KMS-11 (cell line): ENCODE measurements at regions not wholly inside any gene's neighbourhood (a gene's known extent, or its start where the extent isn't known, plus 50 kb on each side); places are given as distances from the start of the nearest gene placed in this dataset.

Experiments
- H2AFZ ChIP-seq: fragments of 200-600 bp; sonication (generic); 2 replicates; pipeline ENCODE4 v1.6.1; 2016; ENCODE audit warnings: antibody characterized with exemption, mixed run types, low read depth
- H3K27ac ChIP-seq: fragments of 200-600 bp; sonication (generic); 2 replicates; pipeline ENCODE4 v1.6.1; 2016; ENCODE audit warnings: mild to moderate bottlenecking, mixed run types
- H3K27me3 ChIP-seq: fragments of 200-600 bp; sonication (generic); 2 replicates; pipeline ENCODE4 v1.6.1; 2017; ENCODE audit warnings: mild to moderate bottlenecking, low read depth, mixed run types, moderate library complexity; ENCODE audit not compliant: insufficient read depth
- H3K36me3 ChIP-seq: fragments of 200-600 bp; sonication (generic); 2 replicates; pipeline ENCODE4 v1.6.1; 2017; ENCODE audit warnings: mild to moderate bottlenecking, mixed run types; ENCODE audit not compliant: insufficient read depth
- H3K4me1 ChIP-seq: fragments of 200-600 bp; sonication (generic); 2 replicates; pipeline ENCODE4 v1.6.1; 2016; ENCODE audit warnings: mild to moderate bottlenecking, low read depth, mixed run types; ENCODE audit not compliant: poor library complexity, severe bottlenecking
- H3K4me2 ChIP-seq: fragments of 200-600 bp; sonication (generic); 2 replicates; pipeline ENCODE4 v1.7.0; 2016; ENCODE audit warnings: mild to moderate bottlenecking, mixed run types
- H3K4me3 ChIP-seq: fragments of 200-600 bp; sonication (generic); IDR thresholded peaks from 2 replicates; pipeline ENCODE4 v1.6.1; 2017; ENCODE audit warnings: low read depth, low read length, mixed read lengths; ENCODE audit not compliant: insufficient read depth
- H3K79me2 ChIP-seq: fragments of 200-600 bp; sonication (generic); 2 replicates; pipeline ENCODE4 v1.6.1; 2016; ENCODE audit warnings: low read depth, mixed run types; ENCODE audit not compliant: insufficient read depth
- H3K9ac ChIP-seq: fragments of 200-600 bp; sonication (generic); 2 replicates; pipeline ENCODE4 v1.6.1; 2016; ENCODE audit warnings: mild to moderate bottlenecking, mixed run types
- H4K20me1 ChIP-seq: fragments of 200-600 bp; sonication (generic); 2 replicates; pipeline ENCODE4 v1.6.1; 2016; ENCODE audit warnings: mild to moderate bottlenecking, mixed run types; ENCODE audit not compliant: insufficient read depth
- TF ChIP-seq, protein P1 (sequence below): fragments of 200-600 bp; sonication (generic); conservative IDR thresholded peaks from 2 replicates; pipeline ENCODE4 v1.6.1; 2017; ENCODE audit warnings: low read depth, mild to moderate bottlenecking, antibody characterized with exemption, low read length, moderate library complexity, mixed read lengths

DNA sequence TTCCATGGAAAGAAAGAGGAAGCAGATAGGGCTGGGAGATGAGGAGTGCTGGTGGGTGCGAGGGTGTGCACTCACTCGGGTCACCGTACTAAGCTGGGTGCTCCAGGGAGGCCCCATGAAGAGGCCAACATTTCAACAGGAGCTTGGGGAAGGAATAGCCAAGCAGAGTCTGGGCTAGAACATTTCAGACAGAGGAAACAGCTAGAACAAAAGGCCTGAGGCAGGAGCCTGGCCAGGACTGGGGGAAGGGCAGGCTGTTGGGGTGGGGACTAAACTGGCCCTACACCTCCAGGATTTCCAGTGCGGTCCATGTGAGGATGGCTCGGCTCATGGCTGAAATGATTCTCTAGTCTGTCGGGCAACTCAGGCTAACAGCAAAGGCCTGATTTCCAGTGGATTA is 90.8 kb downstream of the ZFP36L2 start:
- H3K4me3 ChIP-seq, result no peak overlapping the region
- H3K4me2 ChIP-seq, result peak overlapping the region; percentile 99
- no peaks in the 10 kb centered on the region for H3K27me3 ChIP-seq
- peak overlapping the region; percentile 94 for H3K27ac ChIP-seq
- H3K36me3 ChIP-seq, result no peaks in the 10 kb centered on the region
- peak overlapping the region; percentile 52 for H2AFZ ChIP-seq
- H4K20me1 ChIP-seq, result no peaks in the 10 kb centered on the region
- TF ChIP-seq, protein P1, sequence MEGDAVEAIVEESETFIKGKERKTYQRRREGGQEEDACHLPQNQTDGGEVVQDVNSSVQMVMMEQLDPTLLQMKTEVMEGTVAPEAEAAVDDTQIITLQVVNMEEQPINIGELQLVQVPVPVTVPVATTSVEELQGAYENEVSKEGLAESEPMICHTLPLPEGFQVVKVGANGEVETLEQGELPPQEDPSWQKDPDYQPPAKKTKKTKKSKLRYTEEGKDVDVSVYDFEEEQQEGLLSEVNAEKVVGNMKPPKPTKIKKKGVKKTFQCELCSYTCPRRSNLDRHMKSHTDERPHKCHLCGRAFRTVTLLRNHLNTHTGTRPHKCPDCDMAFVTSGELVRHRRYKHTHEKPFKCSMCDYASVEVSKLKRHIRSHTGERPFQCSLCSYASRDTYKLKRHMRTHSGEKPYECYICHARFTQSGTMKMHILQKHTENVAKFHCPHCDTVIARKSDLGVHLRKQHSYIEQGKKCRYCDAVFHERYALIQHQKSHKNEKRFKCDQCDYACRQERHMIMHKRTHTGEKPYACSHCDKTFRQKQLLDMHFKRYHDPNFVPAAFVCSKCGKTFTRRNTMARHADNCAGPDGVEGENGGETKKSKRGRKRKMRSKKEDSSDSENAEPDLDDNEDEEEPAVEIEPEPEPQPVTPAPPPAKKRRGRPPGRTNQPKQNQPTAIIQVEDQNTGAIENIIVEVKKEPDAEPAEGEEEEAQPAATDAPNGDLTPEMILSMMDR, result no peak
- no peaks in the 10 kb centered on the region for H3K79me2 ChIP-seq
- peak overlapping the region; percentile 72; the same call in 1 of the 2 replicates for H3K9ac ChIP-seq
- peaks cover 80% of the 10 kb centered on the region for H3K4me1 ChIP-seq

GRCh38 chr2:43134571-43134889 is 91.9 kb downstream of the ZFP36L2 start:
- no peaks in the 10 kb centered on the region for H3K79me2 ChIP-seq
- TF ChIP-seq, protein P1, result no peak
- H3K9ac ChIP-seq, result peak overlapping the region; percentile 72
- H2AFZ ChIP-seq, result peak overlapping the region; percentile 70
- peak overlapping the region; percentile 99 for H3K4me2 ChIP-seq
- H3K4me3 ChIP-seq, result no peak overlapping the region
- H3K27me3 ChIP-seq, result no peaks in the 10 kb centered on the region
- H3K27ac ChIP-seq, result peak overlapping the region; percentile 94
- no peaks in the 10 kb centered on the region for H4K20me1 ChIP-seq
- H3K36me3 ChIP-seq, result no peaks in the 10 kb centered on the region
- peaks cover 80% of the 10 kb centered on the region for H3K4me1 ChIP-seq

DNA sequence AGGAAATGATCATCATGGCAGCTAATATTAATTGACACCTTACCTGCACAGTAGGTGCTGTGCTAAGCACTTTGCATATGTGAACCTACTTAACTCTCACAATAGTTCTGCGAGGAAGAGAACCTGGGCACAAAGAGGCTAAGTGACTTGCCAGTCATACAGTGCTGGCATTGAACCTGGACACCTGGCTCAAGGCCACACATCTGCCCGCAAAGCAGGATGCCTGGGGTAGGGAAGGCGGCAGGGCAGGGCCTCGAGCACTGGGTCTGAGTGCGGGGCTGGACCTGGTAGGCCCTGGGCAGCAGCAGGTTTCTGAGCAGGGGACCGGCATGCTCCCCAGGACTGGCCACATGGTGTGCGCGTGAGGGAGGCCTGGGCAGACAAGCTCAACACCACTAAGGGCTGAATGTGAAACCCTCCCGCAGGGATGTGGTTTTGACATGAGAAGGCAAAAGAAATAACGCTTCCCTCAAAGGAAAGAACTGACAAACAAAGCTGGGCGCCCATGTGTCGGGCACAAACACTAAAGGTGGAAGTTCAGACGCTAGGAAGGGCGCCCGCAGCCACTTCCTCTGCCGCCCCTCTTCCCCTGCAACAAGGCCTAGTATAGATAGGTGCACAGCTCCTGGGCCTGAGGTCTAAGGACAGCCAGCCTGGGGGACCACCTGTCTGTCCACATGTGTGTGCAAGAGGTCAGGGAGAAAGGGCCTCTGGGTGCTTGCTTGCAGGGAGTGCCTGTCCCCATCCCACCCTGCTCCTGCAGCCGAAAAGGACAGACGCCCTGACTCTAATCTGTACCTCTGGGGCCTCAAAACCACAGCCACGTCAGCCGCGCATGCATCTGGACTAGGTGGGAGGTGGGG is 92.5 kb downstream of the ZFP36L2 start:
- H3K36me3 ChIP-seq, result no peaks in the 10 kb centered on the region
- no peak overlapping the region for H3K4me3 ChIP-seq
- TF ChIP-seq, protein P1, result no peak
- no peaks in the 10 kb centered on the region for H3K27me3 ChIP-seq
- peak overlapping the region; percentile 99 for H3K4me2 ChIP-seq
- H3K79me2 ChIP-seq, result no peaks in the 10 kb centered on the region
- peak overlapping the region; percentile 94 for H3K27ac ChIP-seq
- H2AFZ ChIP-seq, result peak overlapping the region; percentile 70
- H4K20me1 ChIP-seq, result no peaks in the 10 kb centered on the region
- H3K9ac ChIP-seq, result peak overlapping the region; percentile 72
- H3K4me1 ChIP-seq, result peaks cover 83% of the 10 kb centered on the region

GRCh38 chr2:43133336-43133707 is 93.1 kb downstream of the ZFP36L2 start:
- peak overlapping the region; percentile 94 for H3K27ac ChIP-seq
- no peak overlapping the region for H3K4me3 ChIP-seq
- no peaks in the 10 kb centered on the region for H3K27me3 ChIP-seq
- H2AFZ ChIP-seq, result peak overlapping the region; percentile 70; the same call in 1 of the 2 replicates
- peak overlapping the region; percentile 99 for H3K4me2 ChIP-seq
- H3K9ac ChIP-seq, result peak overlapping the region; percentile 72
- H3K79me2 ChIP-seq, result no peaks in the 10 kb centered on the region
- no peaks in the 10 kb centered on the region for H3K36me3 ChIP-seq
- TF ChIP-seq, protein P1, result no peak
- peaks cover 88% of the 10 kb centered on the region for H3K4me1 ChIP-seq
- no peaks in the 10 kb centered on the region for H4K20me1 ChIP-seq
